B cell (primary cell): ENCODE measurements at regions not wholly inside any gene's neighbourhood (a gene's known extent, or its start where the extent isn't known, plus 50 kb on each side); places are given as distances from the start of the nearest gene placed in this dataset.

Experiments used
- ATAC-seq: fragments of 200-7000 bp; cut with Tn5 transposase; one replicate; pipeline ENCODE4 v1.10.0; 2021; ENCODE audit warnings: low read depth, mild to moderate bottlenecking, moderate number of reproducible peaks, moderate library complexity
- CTCF ChIA-PET: fragments of 350-600 bp; sonication (Branson Sonifier 250); formaldehyde crosslinking; loops from one replicate; lab custom pipeline; 2021; ENCODE audit warnings: antibody characterized with exemption, inconsistent platforms; lab: Charles Lee
- POLR2A ChIA-PET: fragments of 350-600 bp; sonication (Branson Sonifier 250); formaldehyde crosslinking; loops from one replicate; lab custom pipeline; 2021; ENCODE audit warnings: antibody characterized with exemption; lab: Charles Lee
- DNase-seq: peaks from one replicate; pipeline ENCODE4 v3.0.0; 2013
- H2AFZ ChIP-seq: 2 replicates; pipeline ENCODE4 v1.6.1; 2012; ENCODE audit warnings: mild to moderate bottlenecking, low read depth, low read length; ENCODE audit not compliant: insufficient read depth, poor library complexity, severe bottlenecking
- H3K27ac ChIP-seq, 2 donors: 1 replicate in 1 of 2; 2 replicates in 1 of 2; pipeline ENCODE4 v1.5.1; 2012 to 2013; ENCODE audit warnings: low read length in 2 of 2, mild to moderate bottlenecking in 2 of 2, moderate library complexity in 1 of 2
- H3K27me3 ChIP-seq, 4 experiments: fragments of 200-600 bp in 1 of 4; sonication (generic) in 1 of 4; replicated peaks in 1 of 4; 1 replicate in 2 of 4; 2 replicates in 2 of 4; pipeline versions ENCODE4 v1.6.1 to v1.7.0; 2013 to 2016; ENCODE audit warnings: low read length in 3 of 4, mild to moderate bottlenecking in 2 of 4, mixed read lengths in 1 of 4, moderate library complexity in 1 of 4; ENCODE audit not compliant: insufficient read depth in 4 of 4, control insufficient read depth in 3 of 4; ENCODE audit errors: control extremely low read depth in 1 of 4
- H3K36me3 ChIP-seq, 2 experiments: replicated peaks in 1 of 2; 1 replicate in 1 of 2; 2 replicates in 1 of 2; pipeline versions ENCODE4 v1.6.1 to v1.7.1; 2013; ENCODE audit warnings: low read length in 1 of 2; ENCODE audit not compliant: insufficient read depth in 2 of 2, control insufficient read depth in 1 of 2; ENCODE audit errors: control extremely low read depth in 1 of 2, extremely low read depth in 1 of 2
- H3K4me1 ChIP-seq, 2 donors: fragments of 200-600 bp in 1 of 2; sonication (generic) in 1 of 2; 1 replicate in 1 of 2; 2 replicates in 1 of 2; pipeline versions ENCODE4 v1.5.1 to v1.6.1; 2013 to 2017; ENCODE audit warnings: low read length in 2 of 2; ENCODE audit not compliant: control insufficient read depth in 2 of 2, insufficient read depth in 2 of 2
- H3K4me2 ChIP-seq: replicated peaks from 2 replicates; pipeline ENCODE3; 2012; ENCODE audit warnings: mild to moderate bottlenecking, low read depth, low read length; ENCODE audit not compliant: poor library complexity, severe bottlenecking
- H3K4me3 ChIP-seq, 5 experiments: fragments of 200-600 bp in 1 of 5; sonication (generic) in 1 of 5; 1 replicate in 3 of 5; 2 replicates in 2 of 5; pipeline versions ENCODE4 v1.5.1 to v1.7.0; 2011 to 2016; ENCODE audit warnings: low read length in 4 of 5, mild to moderate bottlenecking in 4 of 5, low read depth in 2 of 5, control low read depth in 1 of 5, moderate library complexity in 1 of 5; ENCODE audit not compliant: insufficient read depth in 1 of 5; ENCODE audit errors: control extremely low read depth in 1 of 5, extremely low read depth in 1 of 5
- H3K79me2 ChIP-seq: fragments of 200-600 bp; sonication (generic); one replicate; pipeline ENCODE4 v1.6.0; 2016; ENCODE audit warnings: low read length; ENCODE audit not compliant: control insufficient read depth, insufficient read depth
- H3K9ac ChIP-seq: fragments of 200-600 bp; sonication (generic); 2 replicates; pipeline ENCODE4 v1.6.1; 2017; ENCODE audit warnings: mild to moderate bottlenecking, low read length, moderate library complexity
- H3K9me3 ChIP-seq, 3 donors: one replicate each; pipeline versions ENCODE4 v1.6.1 to v1.7.1; 2013; ENCODE audit warnings: low read length in 2 of 3; ENCODE audit not compliant: control insufficient read depth in 2 of 3, insufficient read depth in 1 of 3; ENCODE audit errors: control extremely low read depth in 1 of 3
- H4K20me1 ChIP-seq: 2 replicates; pipeline ENCODE4 v1.6.0; 2012; ENCODE audit warnings: mild to moderate bottlenecking, low read length; ENCODE audit not compliant: insufficient read depth, control insufficient read depth, poor library complexity, severe bottlenecking
- H3K27ac Mint-ChIP-seq: one replicate; pipeline ENCODE4 v1.8.0; 2021; ENCODE audit warnings: mixed read lengths
- H3K27me3 Mint-ChIP-seq: one replicate; pipeline ENCODE4 v1.8.0; 2021; ENCODE audit warnings: mixed read lengths
- H3K4me1 Mint-ChIP-seq: one replicate; pipeline ENCODE4 v1.8.0; 2021; ENCODE audit warnings: mixed read lengths
- H3K4me3 Mint-ChIP-seq: one replicate; pipeline ENCODE4 v1.8.0; 2021; ENCODE audit warnings: mixed read lengths
- H3K9me3 Mint-ChIP-seq: one replicate; pipeline ENCODE4 v1.8.0; 2022; ENCODE audit warnings: mixed read lengths; ENCODE audit not compliant: insufficient read depth
- CTCF ChIP-seq: fragments of 200-600 bp; IDR thresholded peaks from one replicate; pipeline ENCODE4 v1.8.0; 2022; ENCODE audit warnings: antibody characterized with exemption, mild to moderate bottlenecking
- EZH2 ChIP-seq: IDR thresholded peaks from 2 replicates; pipeline ENCODE4 v1.6.1; 2012; ENCODE audit warnings: borderline replicate concordance, low read depth, mild to moderate bottlenecking, moderate library complexity, low read length; ENCODE audit not compliant: insufficient read depth, poor library complexity, severe bottlenecking
- WGBS: methylation state at CpG from one replicate; pipeline ENCODE4 v1.1.5; 2013; ENCODE audit warnings: missing lambda C conversion rate; ENCODE audit not compliant: insufficient coverage; 5-methylcytosine and 5-hydroxymethylcytosine counted together
- intact Hi-C: fragments of 100-400 bp; cut with micrococcal nuclease; formaldehyde crosslinking; loops from one replicate; pipeline ENCODE4 v1.10.0; 2022

- no peaks in the 10 kb centered on the region for H3K9me3 Mint-ChIP-seq
Observed at GRCh38 chr15:91409387-91409786, 309.3 kb downstream of the SV2B start.

GRCh38 chr15:91411586-91411985 is 311.5 kb downstream of the SV2B start:
- H3K9ac ChIP-seq, result no peak overlapping the region
- ChIA-PET CTCF (no interaction called here), POLR2A (no interaction called here)
- intact Hi-C loops, result no loop called here
- H3K9me3 ChIP-seq, result no peaks in the 10 kb centered on the region
- Mint-ChIP-seq H3K9me3 (no peaks in the 10 kb centered on the region), H3K27me3 (no peaks in the 10 kb centered on the region), H3K4me1 (no peaks in the 10 kb centered on the region), H3K27ac (no peak overlapping the region), H3K4me3 (no peak overlapping the region)
- no peak overlapping the region for H3K4me3 ChIP-seq
- H3K27ac ChIP-seq, result no peak overlapping the region
- no peaks in the 10 kb centered on the region for H3K4me1 ChIP-seq
- H3K4me2 ChIP-seq, result no peak overlapping the region
- H2AFZ ChIP-seq, result no peak overlapping the region
- H3K79me2 ChIP-seq, result no peaks in the 10 kb centered on the region
- H4K20me1 ChIP-seq, result no peaks in the 10 kb centered on the region
- no peak for TF ChIP-seq CTCF
- TF ChIP-seq EZH2, result no peak
- no peaks in the 10 kb centered on the region for H3K36me3 ChIP-seq
- DNase-seq (no peak), ATAC-seq (no peak)
- no peaks in the 10 kb centered on the region for H3K27me3 ChIP-seq

More at GRCh38 chr15:91409387-91409786, 309.3 kb downstream of the SV2B start:
- no CpG with 5 or more reads among the region's 1 CpG for WGBS
- Mint-ChIP-seq H3K4me1 (no peaks in the 10 kb centered on the region), H3K4me3 (no peak overlapping the region), H3K27me3 (no peaks in the 10 kb centered on the region), H3K27ac (no peak overlapping the region)
- no peak overlapping the region for H3K4me3 ChIP-seq
- no peaks in the 10 kb centered on the region for H3K79me2 ChIP-seq
- H4K20me1 ChIP-seq, result no peaks in the 10 kb centered on the region
- H3K4me2 ChIP-seq, result no peak overlapping the region
- DNase-seq, result no peak
- no peaks in the 10 kb centered on the region for H3K9me3 ChIP-seq
- no peak for ATAC-seq
- H3K36me3 ChIP-seq, result no peaks in the 10 kb centered on the region
- no peaks in the 10 kb centered on the region for H3K27me3 ChIP-seq
- no peaks in the 10 kb centered on the region for H3K4me1 ChIP-seq
- ChIA-PET POLR2A (no interaction called here), CTCF (no interaction called here)
- intact Hi-C loops, result no loop called here
- H3K27ac ChIP-seq, result no peak overlapping the region
- TF ChIP-seq CTCF (no peak), EZH2 (no peak)
- H2AFZ ChIP-seq, result no peak overlapping the region
- H3K9ac ChIP-seq, result no peak overlapping the region
